NCI-H526 (cell line): ENCODE measurements at regions not wholly inside any gene's neighbourhood (a gene's known extent, or its start where the extent isn't known, plus 50 kb on each side); places are given as distances from the start of the nearest gene placed in this dataset.
A peak's percentile ranks its signal among the peaks of the same experiment; 100 is the strongest.

Experiments used
- DNase-seq, 2 experiments: peaks; one replicate each; lab custom pipeline; 2025; lab: John Stamatoyannopoulos, UW

GRCh38 chr10:4733150-4733842 is 92.7 kb upstream of the AKR1E2 start:
- no peak for DNase-seq

GRCh38 chr10:4730998-4731397 is 95.0 kb upstream of the AKR1E2 start:
- no peak for DNase-seq

GRCh38 chr10:4725917-4726606 is 99.9 kb upstream of the AKR1E2 start:
- no peak for DNase-seq

- no peak for DNase-seq
Observed at GRCh38 chr10:4723860-4724259, 102.1 kb upstream of the AKR1E2 start.

- no peak for DNase-seq
Observed at GRCh38 chr10:4721999-4722753, 103.8 kb upstream of the AKR1E2 start.

- DNase-seq: no peak
Observed at GRCh38 chr10:4720463-4720862, 105.5 kb upstream of the AKR1E2 start.

GRCh38 chr10:4719671-4720070 is 106.3 kb upstream of the AKR1E2 start:
- no peak for DNase-seq

- peak in 1 of 2 experiments; percentile 11 for DNase-seq
Observed at GRCh38 chr10:4719036-4719435, 107.0 kb upstream of the AKR1E2 start.

- DNase-seq: no peak
Observed at GRCh38 chr10:4718544-4718943, 107.5 kb upstream of the AKR1E2 start.

- DNase-seq: no peak
Observed at GRCh38 chr10:4717670-4718069, 108.3 kb upstream of the AKR1E2 start.

- DNase-seq: no peak
Observed at GRCh38 chr10:4710858-4711257, 115.1 kb upstream of the AKR1E2 start.

- DNase-seq: peak in 1 of 2 experiments; percentile 17
Observed at GRCh38 chr10:4708123-4708759, 117.8 kb upstream of the AKR1E2 start.

- DNase-seq: no peak
Observed at GRCh38 chr10:4707221-4707620, 118.8 kb upstream of the AKR1E2 start.

GRCh38 chr10:4704034-4704545 is 121.9 kb upstream of the AKR1E2 start:
- DNase-seq: no peak

GRCh38 chr10:4701016-4701415 is 125.0 kb upstream of the AKR1E2 start:
- DNase-seq: no peak

GRCh38 chr10:4699950-4700730 is 125.9 kb upstream of the AKR1E2 start:
- DNase-seq: no peak

GRCh38 chr10:4698075-4698474 is 127.9 kb upstream of the AKR1E2 start:
- no peak for DNase-seq

- DNase-seq: no peak
Observed at GRCh38 chr10:4696186-4696585, 129.8 kb upstream of the AKR1E2 start.

GRCh38 chr10:4693967-4694366 is 132.0 kb upstream of the AKR1E2 start:
- DNase-seq: no peak

- DNase-seq: no peak
Observed at GRCh38 chr10:4692206-4692605, 133.8 kb upstream of the AKR1E2 start.

- DNase-seq: no peak
Observed at GRCh38 chr10:4691776-4692175, 134.2 kb upstream of the AKR1E2 start.
